H1 (cell line): ENCODE measurements at regions not wholly inside any gene's neighbourhood (a gene's known extent, or its start where the extent isn't known, plus 50 kb on each side); places are given as distances from the start of the nearest gene placed in this dataset.

ENCODE experiments used
- EZH2 ChIP-seq: fragments of 200-600 bp; sonication (generic); IDR thresholded peaks from 2 replicates; pipeline ENCODE4 v1.7.1; 2012; ENCODE audit warnings: low read depth, mild to moderate bottlenecking, moderate library complexity, low read length, inconsistent platforms; ENCODE audit not compliant: severe bottlenecking
- POLR2AphosphoS5 ChIP-seq: IDR thresholded peaks from 2 replicates; pipeline ENCODE4 v1.6.1; 2011; ENCODE audit warnings: low read depth, low read length
- RAD21 ChIP-seq, 2 experiments: IDR thresholded peaks in 1 of 2; conservative IDR thresholded peaks in 1 of 2; 2 replicates each; pipeline ENCODE4 v1.6.1; 2011; ENCODE audit warnings: low read depth in 2 of 2, low read length in 2 of 2, improper control_type of control experiment in 1 of 2, inconsistent platforms in 1 of 2, mild to moderate bottlenecking in 1 of 2, moderate library complexity in 1 of 2
- SUZ12 ChIP-seq: fragments of 200-600 bp; sonication (generic); IDR thresholded peaks from 2 replicates; pipeline ENCODE4 v1.6.1; 2012; ENCODE audit warnings: mild to moderate bottlenecking, inconsistent platforms, low read length, moderate library complexity, mixed read lengths
- TCF12 ChIP-seq: IDR thresholded peaks from 2 replicates; pipeline ENCODE4 v1.6.1; 2011; ENCODE audit warnings: low read depth, mild to moderate bottlenecking, low read length
- TF ChIP-seq, protein P1 (sequence below), 3 experiments: IDR thresholded peaks; 1 replicate in 2 of 3; 2 replicates in 1 of 3; pipeline versions ENCODE4 v1.5.1 to v1.6.1; 2011; ENCODE audit warnings: low read length in 3 of 3, mild to moderate bottlenecking in 3 of 3, inconsistent platforms in 2 of 3, low read depth in 1 of 3, moderate library complexity in 1 of 3; ENCODE audit not compliant: insufficient read depth in 1 of 3; ENCODE audit errors: control extremely low read depth in 1 of 3
- TF ChIP-seq, protein P2 (sequence below): IDR thresholded peaks from 2 replicates; pipeline ENCODE4 v1.6.1; 2011; ENCODE audit warnings: low read depth, mild to moderate bottlenecking, low read length; ENCODE audit not compliant: insufficient read depth

DNA sequence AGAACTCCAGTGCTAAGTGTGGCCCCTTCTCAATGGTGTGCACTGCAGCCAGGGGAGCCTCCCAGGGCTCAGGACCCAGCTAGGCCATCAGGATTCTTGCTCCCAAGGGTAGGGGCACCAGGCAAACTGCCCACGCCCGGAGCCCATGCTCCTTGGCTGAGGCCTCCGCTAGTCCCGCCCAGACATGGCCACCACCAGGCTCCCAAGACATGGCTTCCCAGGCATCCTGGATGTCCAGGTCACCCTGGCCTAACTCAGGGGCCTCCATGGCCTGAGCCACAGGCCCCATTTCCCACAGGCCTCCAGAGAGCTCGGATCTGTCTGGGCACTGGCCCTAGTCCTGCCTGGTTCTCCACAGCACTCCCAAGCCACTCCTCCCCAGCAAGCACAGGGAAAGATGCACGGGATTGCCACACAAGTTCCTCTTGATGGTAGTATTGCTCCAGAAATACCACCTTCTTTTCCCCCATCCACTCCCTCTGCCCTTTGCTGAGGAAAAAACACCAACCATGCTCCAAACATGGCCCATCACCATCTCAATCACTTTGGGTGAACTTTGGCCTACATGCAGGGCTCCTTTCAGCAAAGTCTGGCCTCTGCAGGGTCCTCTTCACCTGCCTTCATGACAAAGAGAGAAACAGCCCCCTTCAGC lies 274.7 kb upstream of the AGTR2 start:
- TF ChIP-seq, protein P1, sequence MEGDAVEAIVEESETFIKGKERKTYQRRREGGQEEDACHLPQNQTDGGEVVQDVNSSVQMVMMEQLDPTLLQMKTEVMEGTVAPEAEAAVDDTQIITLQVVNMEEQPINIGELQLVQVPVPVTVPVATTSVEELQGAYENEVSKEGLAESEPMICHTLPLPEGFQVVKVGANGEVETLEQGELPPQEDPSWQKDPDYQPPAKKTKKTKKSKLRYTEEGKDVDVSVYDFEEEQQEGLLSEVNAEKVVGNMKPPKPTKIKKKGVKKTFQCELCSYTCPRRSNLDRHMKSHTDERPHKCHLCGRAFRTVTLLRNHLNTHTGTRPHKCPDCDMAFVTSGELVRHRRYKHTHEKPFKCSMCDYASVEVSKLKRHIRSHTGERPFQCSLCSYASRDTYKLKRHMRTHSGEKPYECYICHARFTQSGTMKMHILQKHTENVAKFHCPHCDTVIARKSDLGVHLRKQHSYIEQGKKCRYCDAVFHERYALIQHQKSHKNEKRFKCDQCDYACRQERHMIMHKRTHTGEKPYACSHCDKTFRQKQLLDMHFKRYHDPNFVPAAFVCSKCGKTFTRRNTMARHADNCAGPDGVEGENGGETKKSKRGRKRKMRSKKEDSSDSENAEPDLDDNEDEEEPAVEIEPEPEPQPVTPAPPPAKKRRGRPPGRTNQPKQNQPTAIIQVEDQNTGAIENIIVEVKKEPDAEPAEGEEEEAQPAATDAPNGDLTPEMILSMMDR (IDR thresholded peaks at IDR 0.05; ENCODE audit: control extremely low read depth in 1 of 3, insufficient read depth in 1 of 3, low read depth in 1 of 3, low read length in 3 of 3) = no peak
- no peak for TF ChIP-seq TCF12
- TF ChIP-seq RAD21 (IDR thresholded peaks at IDR 0.05 in 1 of 2, conservative IDR thresholded peaks at IDR 0.05 in 1 of 2; ENCODE audit: low read depth in 2 of 2, low read length in 2 of 2) = no peak
- TF ChIP-seq, protein P2, sequence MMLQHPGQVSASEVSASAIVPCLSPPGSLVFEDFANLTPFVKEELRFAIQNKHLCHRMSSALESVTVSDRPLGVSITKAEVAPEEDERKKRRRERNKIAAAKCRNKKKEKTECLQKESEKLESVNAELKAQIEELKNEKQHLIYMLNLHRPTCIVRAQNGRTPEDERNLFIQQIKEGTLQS = no peak
- no peak for TF ChIP-seq SUZ12
- no peak for TF ChIP-seq EZH2
- TF ChIP-seq POLR2AphosphoS5 = no peak
